ENCODE measurements at regions not wholly inside any gene's neighbourhood (a gene's known extent, or its start where the extent isn't known, plus 50 kb on each side); places are given as distances from the start of the nearest gene placed in this dataset.

DNA sequence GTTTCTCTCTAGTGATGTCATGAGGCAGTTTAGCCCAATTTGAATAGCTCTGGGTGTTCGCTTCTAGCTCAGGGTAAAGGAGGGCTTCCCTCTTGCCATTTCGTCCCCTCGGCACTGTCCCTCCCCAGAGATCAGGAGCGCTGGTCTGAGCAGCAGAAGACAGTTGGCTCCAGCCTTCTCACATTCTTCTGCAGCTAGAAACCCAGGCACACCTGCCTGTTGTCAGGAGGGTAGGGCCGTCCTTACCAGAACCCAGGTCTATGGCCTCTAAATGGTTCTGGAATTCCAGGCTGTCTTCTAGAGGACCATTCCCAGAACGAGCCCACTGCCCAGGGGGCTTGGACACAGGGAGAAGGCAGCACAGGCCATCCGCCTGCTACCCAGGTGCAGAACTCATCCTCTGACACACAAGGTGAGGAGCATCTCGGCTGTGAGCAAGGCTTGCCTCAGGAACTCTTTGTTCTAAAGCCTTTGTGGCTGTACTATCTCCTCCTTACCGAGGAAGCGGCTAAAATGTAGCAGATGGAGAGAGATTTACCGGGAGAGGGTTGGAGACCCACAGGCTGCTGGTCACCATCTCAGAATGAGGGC lies 255.6 kb upstream of the IRX2 start:
- TF ChIP-seq EP300 (IDR thresholded peaks at IDR 0.05), result no peak
- TF ChIP-seq POLR2A (IDR thresholded peaks at IDR 0.05), result no peak
- TF ChIP-seq, protein P1, sequence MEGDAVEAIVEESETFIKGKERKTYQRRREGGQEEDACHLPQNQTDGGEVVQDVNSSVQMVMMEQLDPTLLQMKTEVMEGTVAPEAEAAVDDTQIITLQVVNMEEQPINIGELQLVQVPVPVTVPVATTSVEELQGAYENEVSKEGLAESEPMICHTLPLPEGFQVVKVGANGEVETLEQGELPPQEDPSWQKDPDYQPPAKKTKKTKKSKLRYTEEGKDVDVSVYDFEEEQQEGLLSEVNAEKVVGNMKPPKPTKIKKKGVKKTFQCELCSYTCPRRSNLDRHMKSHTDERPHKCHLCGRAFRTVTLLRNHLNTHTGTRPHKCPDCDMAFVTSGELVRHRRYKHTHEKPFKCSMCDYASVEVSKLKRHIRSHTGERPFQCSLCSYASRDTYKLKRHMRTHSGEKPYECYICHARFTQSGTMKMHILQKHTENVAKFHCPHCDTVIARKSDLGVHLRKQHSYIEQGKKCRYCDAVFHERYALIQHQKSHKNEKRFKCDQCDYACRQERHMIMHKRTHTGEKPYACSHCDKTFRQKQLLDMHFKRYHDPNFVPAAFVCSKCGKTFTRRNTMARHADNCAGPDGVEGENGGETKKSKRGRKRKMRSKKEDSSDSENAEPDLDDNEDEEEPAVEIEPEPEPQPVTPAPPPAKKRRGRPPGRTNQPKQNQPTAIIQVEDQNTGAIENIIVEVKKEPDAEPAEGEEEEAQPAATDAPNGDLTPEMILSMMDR (IDR thresholded peaks at IDR 0.05), result no peak
- no peak for TF ChIP-seq POLR2AphosphoS5 (IDR thresholded peaks at IDR 0.05)
- Histone ChIP-seq H3K27me3 (no peaks in the 10 kb centered on the region), H3K27ac (no peak overlapping the region), H3K9me3 (no peaks in the 10 kb centered on the region), H3K4me1 (no peaks in the 10 kb centered on the region), H3K36me3 (no peaks in the 10 kb centered on the region), H3K4me3 (no peak overlapping the region)
- 87 to 89% methylated on average over 11 of the region's 11 CpGs for WGBS, 2 donors
- DNase-seq, result no peak
- intact Hi-C loops (cut with DNase I), result no loop called here

DNA sequence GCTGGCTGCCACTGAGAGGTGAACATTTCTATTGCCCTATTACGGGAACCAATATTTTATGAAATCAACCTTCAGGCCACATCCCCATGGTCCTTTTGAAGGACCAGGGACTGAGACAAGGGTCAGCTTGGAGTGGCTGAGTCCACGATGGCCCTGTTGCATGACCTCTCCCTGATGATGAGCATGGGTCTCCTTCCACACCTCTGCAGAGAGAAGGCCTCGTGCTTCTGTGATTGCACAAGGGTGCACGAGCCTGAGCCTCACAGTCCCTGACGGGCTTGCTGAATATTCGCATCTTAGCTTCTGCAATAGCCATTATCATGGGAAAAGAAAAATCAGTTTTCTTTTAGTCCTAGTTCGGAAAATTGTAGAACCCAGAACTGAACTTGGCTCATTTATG lies 255.0 kb upstream of the IRX2 start:
- no peaks in the 10 kb centered on the region for H3K4me1 ChIP-seq
- intact Hi-C loops (cut with DNase I), result no loop called here
- WGBS, 2 donors, result 84 to 89% methylated on average over 7 of the region's 7 CpGs
- H3K9me3 ChIP-seq, result no peaks in the 10 kb centered on the region
- no peaks in the 10 kb centered on the region for H3K36me3 ChIP-seq
- H3K27ac ChIP-seq, result no peak overlapping the region
- TF ChIP-seq POLR2AphosphoS5 (IDR thresholded peaks at IDR 0.05) (no peak), EP300 (IDR thresholded peaks at IDR 0.05) (no peak), POLR2A (IDR thresholded peaks at IDR 0.05) (no peak)
- TF ChIP-seq, protein P1 (IDR thresholded peaks at IDR 0.05), result no peak
- H3K27me3 ChIP-seq, result no peaks in the 10 kb centered on the region
- H3K4me3 ChIP-seq, result no peak overlapping the region
- no peak for DNase-seq

DNA sequence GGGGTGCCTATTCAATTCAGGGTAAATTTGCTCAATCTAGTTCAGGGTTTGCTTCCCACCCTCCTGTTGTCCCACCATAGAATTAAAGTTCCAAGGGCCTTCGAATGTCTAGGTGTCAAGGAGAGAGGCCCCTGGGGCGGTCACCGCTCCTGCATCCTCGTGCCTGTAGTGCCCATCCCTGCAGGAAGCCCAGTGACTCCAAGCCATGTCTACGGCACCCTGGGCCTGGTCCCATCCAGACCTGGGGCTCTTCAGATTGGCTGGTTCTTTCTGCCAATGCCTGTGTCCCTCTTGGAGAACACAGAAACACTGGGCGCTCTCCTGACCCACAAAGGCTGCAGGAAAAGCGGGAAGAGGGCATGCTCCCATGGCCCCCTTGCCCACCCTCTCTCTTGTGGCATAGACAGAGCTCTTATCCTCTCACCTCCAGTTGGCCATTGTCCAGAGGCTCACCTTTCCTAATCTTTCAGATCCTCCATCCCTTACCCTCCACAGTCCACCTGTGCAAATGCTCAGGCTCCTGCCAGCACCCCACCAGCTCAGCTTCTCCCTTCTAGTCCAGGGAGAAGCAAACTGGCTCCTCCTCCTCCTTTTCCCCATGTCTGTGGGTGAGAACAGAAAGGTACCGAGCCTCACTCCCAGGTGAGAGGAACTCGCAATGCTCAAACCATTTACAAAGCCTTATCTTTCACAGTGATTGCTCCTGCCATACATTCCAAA lies 253.0 kb upstream of the IRX2 start:
- intact Hi-C loops (cut with DNase I), result no loop called here
- H3K27me3 ChIP-seq, result no peaks in the 10 kb centered on the region
- H3K9me3 ChIP-seq, result no peaks in the 10 kb centered on the region
- no peak overlapping the region for H3K4me3 ChIP-seq
- H3K36me3 ChIP-seq, result no peaks in the 10 kb centered on the region
- DNase-seq, result no peak
- no peak overlapping the region for H3K27ac ChIP-seq
- 90 to 92% methylated on average over 9 of the region's 9 CpGs for WGBS, 2 donors
- no peak for TF ChIP-seq POLR2AphosphoS5 (IDR thresholded peaks at IDR 0.05)
- TF ChIP-seq, protein P1 (IDR thresholded peaks at IDR 0.05), result no peak
- H3K4me1 ChIP-seq, result no peaks in the 10 kb centered on the region

DNA sequence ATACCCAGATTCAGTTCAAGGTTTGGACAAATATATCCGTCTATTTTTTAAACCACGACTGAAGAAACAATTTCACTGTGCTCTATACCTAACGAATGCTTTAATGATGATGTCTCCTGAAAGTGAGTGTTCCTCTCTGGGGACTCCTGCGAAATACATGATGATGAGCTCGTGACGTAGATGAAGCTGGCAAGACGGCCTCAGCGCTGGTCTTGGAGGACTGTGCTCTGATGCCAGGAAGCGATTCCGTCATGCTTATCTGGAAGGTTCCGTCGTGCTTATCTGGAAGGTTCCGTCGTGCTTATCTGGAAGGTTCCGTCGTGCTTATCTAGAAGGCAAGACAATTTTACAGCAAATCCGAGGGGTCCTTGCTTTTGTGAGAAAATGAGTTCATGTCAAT lies 250.8 kb upstream of the IRX2 start:
- intact Hi-C loops (cut with DNase I), result no loop called here
- Histone ChIP-seq H3K9me3 (no peaks in the 10 kb centered on the region), H3K4me1 (no peaks in the 10 kb centered on the region), H3K36me3 (no peaks in the 10 kb centered on the region), H3K4me3 (no peak overlapping the region), H3K27ac (no peak overlapping the region), H3K27me3 (no peaks in the 10 kb centered on the region)
- TF ChIP-seq POLR2AphosphoS5 (IDR thresholded peaks at IDR 0.05) (no peak), EP300 (IDR thresholded peaks at IDR 0.05) (no peak), POLR2A (IDR thresholded peaks at IDR 0.05) (no peak)
- TF ChIP-seq, protein P1 (IDR thresholded peaks at IDR 0.05), result no peak
- WGBS, 2 donors, result 88 to 89% methylated on average over 17 of the region's 17 CpGs
- DNase-seq, result no peak

DNA sequence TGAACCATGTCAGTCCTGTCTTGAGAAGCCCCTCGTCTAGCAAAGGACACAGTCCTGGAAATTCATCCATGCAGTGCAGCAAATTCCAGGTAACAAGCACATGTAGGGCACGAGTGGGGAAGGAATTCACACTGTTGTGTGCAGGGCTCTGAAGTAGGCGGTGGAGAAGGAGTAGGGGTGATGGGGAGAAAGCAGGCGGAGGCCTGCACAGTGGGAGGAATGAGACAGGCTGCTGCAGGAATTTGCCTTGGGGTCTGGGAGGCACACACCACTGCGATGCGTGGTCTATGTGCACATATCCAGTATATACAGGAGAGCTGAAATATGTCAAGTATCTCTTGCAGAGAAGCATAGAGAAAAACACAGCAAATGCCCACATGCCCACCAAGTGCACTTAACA lies 249.2 kb upstream of the IRX2 start:
- no peaks in the 10 kb centered on the region for H3K36me3 ChIP-seq
- H3K4me1 ChIP-seq, result no peaks in the 10 kb centered on the region
- 81 to 85% methylated on average over 6 of the region's 6 CpGs for WGBS, 2 donors
- intact Hi-C loops (cut with DNase I), result no loop called here
- H3K9me3 ChIP-seq, result no peaks in the 10 kb centered on the region
- no peak for DNase-seq
- no peak overlapping the region for H3K4me3 ChIP-seq
- TF ChIP-seq, protein P1 (IDR thresholded peaks at IDR 0.05), result no peak
- TF ChIP-seq POLR2A (IDR thresholded peaks at IDR 0.05) (no peak), POLR2AphosphoS5 (IDR thresholded peaks at IDR 0.05) (no peak), EP300 (IDR thresholded peaks at IDR 0.05) (no peak)
- H3K27me3 ChIP-seq, result no peaks in the 10 kb centered on the region
- H3K27ac ChIP-seq, result no peak overlapping the region

Measured in sigmoid colon (tissue), 6 donors.